OCI-LY3 (cell line): ENCODE measurements at regions not wholly inside any gene's neighbourhood (a gene's known extent, or its start where the extent isn't known, plus 50 kb on each side); places are given as distances from the start of the nearest gene placed in this dataset.

Experiments used
- CTCF ChIP-seq: fragments of 200-600, 300-600 bp; sonication (generic); IDR thresholded peaks from 2 replicates; pipeline ENCODE4 v1.5.1; 2014; ENCODE audit warnings: antibody characterized with exemption, low read length, low read depth
- EZH2phosphoT487 ChIP-seq: fragments of 200-600 bp; shearing (Covaris generic); IDR thresholded peaks from 2 replicates; pipeline ENCODE4 v1.6.1; 2018; ENCODE audit warnings: antibody characterized with exemption, mixed run types, low read depth

DNA sequence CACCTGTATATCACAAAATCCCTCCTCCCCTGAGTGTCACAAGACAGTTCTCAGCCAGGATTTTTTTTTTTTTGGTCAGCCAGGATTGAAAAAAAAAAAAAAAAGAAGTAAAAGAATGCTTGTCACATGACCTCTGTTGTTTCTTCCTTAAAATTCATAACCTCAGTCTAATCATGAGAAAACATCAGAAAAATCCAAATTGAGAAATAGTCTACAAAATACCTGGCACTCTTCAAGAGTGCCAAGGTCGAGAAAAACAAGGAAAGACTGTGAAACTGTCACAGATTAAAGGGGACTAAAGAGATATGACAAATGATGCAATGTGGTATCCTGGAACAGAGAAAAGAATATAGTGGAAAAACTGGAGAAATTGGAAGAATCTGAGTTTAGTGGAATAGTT is 58.5 kb upstream of the SUB1 start:
- TF ChIP-seq CTCF (no peak), EZH2phosphoT487 (no peak)
